HepG2 (cell line): ENCODE measurements at regions not wholly inside any gene's neighbourhood (a gene's known extent, or its start where the extent isn't known, plus 50 kb on each side); places are given as distances from the start of the nearest gene placed in this dataset.

ENCODE experiments used
- U2AF2 ChIP-seq: fragments of 200-400 bp; formaldehyde crosslinking; IDR thresholded peaks from 2 replicates; pipeline ENCODE4 v1.6.1; 2017; ENCODE audit warnings: low read depth, mild to moderate bottlenecking, low read length
- ZBTB8A ChIP-seq: sonication (generic); formaldehyde crosslinking; IDR thresholded peaks from 2 replicates; pipeline ENCODE4 v1.4.0; 2020; ENCODE audit warnings: mild to moderate bottlenecking, low read depth, missing genetic modification reagents, borderline replicate concordance
- ZKSCAN1 ChIP-seq: fragments of 150-350 bp; IDR thresholded peaks from 2 replicates; pipeline ENCODE4 v1.6.1; 2014; ENCODE audit warnings: low read length

GRCh38 chr10:44016589-44017482 lies 368.1 kb downstream of the CXCL12 start:
- TF ChIP-seq ZKSCAN1, result no peak
- TF ChIP-seq U2AF2, result no peak
- TF ChIP-seq ZBTB8A (CRISPR knock-in tag), result no peak
